Mesodermal cell (in vitro differentiated cells): ENCODE measurements at regions not wholly inside any gene's neighbourhood (a gene's known extent, or its start where the extent isn't known, plus 50 kb on each side); places are given as distances from the start of the nearest gene placed in this dataset.
"Not testable (repeated sequence)": the region's sequence is repeated elsewhere in the genome, so short reads cannot be mapped to it uniquely, and the experiment has no call there.

Experiments
- H3K27ac ChIP-seq: 2 replicates; pipeline ENCODE4 v1.7.0; 2013; ENCODE audit warnings: mild to moderate bottlenecking, low read depth, low read length, moderate library complexity; ENCODE audit not compliant: severe bottlenecking
- H3K36me3 ChIP-seq: 2 replicates; pipeline ENCODE4 v1.7.1; 2013; ENCODE audit warnings: mild to moderate bottlenecking, low read length, moderate library complexity; ENCODE audit not compliant: control insufficient read depth, insufficient read depth
- H3K4me1 ChIP-seq: one replicate; pipeline ENCODE4 v1.7.1; 2013; ENCODE audit warnings: mild to moderate bottlenecking, low read length; ENCODE audit not compliant: insufficient read depth, control insufficient read depth, poor library complexity, severe bottlenecking
- H3K4me3 ChIP-seq: 2 replicates; pipeline ENCODE4 v1.7.0; 2013; ENCODE audit warnings: low read length, control low read depth, mild to moderate bottlenecking; ENCODE audit not compliant: insufficient read depth, poor library complexity, severe bottlenecking; ENCODE audit errors: extremely low read depth
- H3K9me3 ChIP-seq: 2 replicates; pipeline ENCODE4 v1.7.1; 2013; ENCODE audit warnings: mild to moderate bottlenecking, low read length, moderate library complexity; ENCODE audit not compliant: control insufficient read depth
- WGBS, 2 experiments: methylation state at CpG; one replicate each; pipeline ENCODE4 v1.1.5; 2013; ENCODE audit warnings: missing lambda C conversion rate in 2 of 2; ENCODE audit not compliant: insufficient coverage in 2 of 2; 5-methylcytosine and 5-hydroxymethylcytosine counted together

- Histone ChIP-seq H3K36me3 (no peaks in the 10 kb centered on the region), H3K27ac (peak overlapping the region; percentile 96), H3K4me3 (no peak overlapping the region), H3K4me1 (peaks cover 21% of the 10 kb centered on the region), H3K9me3 (peaks cover 8% of the 10 kb centered on the region)
- 87 to 89% methylated on average over 5 of the region's 5 CpGs for WGBS, 2 experiments
These were observed 67.1 kb upstream of the KPNA3 start for GRCh38 chr13:49859560-49859959.

- H3K27ac ChIP-seq = peak overlapping the region; percentile 96
These were observed 65.8 kb upstream of the KPNA3 start for GRCh38 chr13:49858178-49858856.

GRCh38 chr13:49855930-49856329, 63.4 kb upstream of the KPNA3 start:
- Histone ChIP-seq H3K9me3 (peaks cover 16% of the 10 kb centered on the region), H3K27ac (no peak overlapping the region), H3K4me1 (peaks cover 21% of the 10 kb centered on the region), H3K4me3 (no peak overlapping the region), H3K36me3 (no peaks in the 10 kb centered on the region)
- WGBS, 2 experiments = 89 to 93% methylated on average over 3 of the region's 4 CpGs

More at GRCh38 chr13:49858178-49858856, 65.8 kb upstream of the KPNA3 start:
- peaks cover 21% of the 10 kb centered on the region for H3K4me1 ChIP-seq
- 31 to 46% methylated on average over 2 of the region's 3 CpGs for WGBS, 2 experiments
- H3K9me3 ChIP-seq = peaks cover 13% of the 10 kb centered on the region
- H3K4me3 ChIP-seq = no peak overlapping the region
- no peaks in the 10 kb centered on the region for H3K36me3 ChIP-seq

GRCh38 chr13:49853535-49853934, 61.1 kb upstream of the KPNA3 start:
- H3K4me3 ChIP-seq = no peak overlapping the region
- no CpG with 5 or more reads among the region's 1 CpG for WGBS, 2 experiments

GRCh38 chr13:49852460-49852859, 60.0 kb upstream of the KPNA3 start:
- H3K27ac ChIP-seq, H3K4me1 ChIP-seq, H3K4me3 ChIP-seq, H3K36me3 ChIP-seq: not testable (repeated sequence)
- WGBS, 2 experiments = 94 to 100% methylated on average over 3 to 4 of the region's 4 CpGs
- peaks cover 16% of the 10 kb centered on the region for H3K9me3 ChIP-seq

More at GRCh38 chr13:49853535-49853934, 61.1 kb upstream of the KPNA3 start:
- Histone ChIP-seq H3K27ac (no peak overlapping the region), H3K4me1 (peaks cover 7% of the 10 kb centered on the region), H3K9me3 (peaks cover 16% of the 10 kb centered on the region), H3K36me3 (no peaks in the 10 kb centered on the region)

- no peaks in the 10 kb centered on the region for H3K36me3 ChIP-seq
- H3K4me1 ChIP-seq = peaks cover 8% of the 10 kb centered on the region
- no peak overlapping the region for H3K27ac ChIP-seq
- 92 to 94% methylated on average over 8 of the region's 8 CpGs for WGBS, 2 experiments
- no peaks in the 10 kb centered on the region for H3K9me3 ChIP-seq
- H3K4me3 ChIP-seq = no peak overlapping the region
These were observed 51.7 kb upstream of the KPNA3 start for GRCh38 chr13:49844181-49844580.
